Muscle of back (tissue), 3 donors: ENCODE measurements at regions not wholly inside any gene's neighbourhood (a gene's known extent, or its start where the extent isn't known, plus 50 kb on each side); places are given as distances from the start of the nearest gene placed in this dataset.
A peak's percentile ranks its signal among the peaks of the same experiment; 100 is the strongest.

Source experiments
- DNase-seq, 3 donors: peaks; one replicate each; pipeline versions ENCODE4 v3.0.0 to v3.0.0-alpha.2; 2013

DNA sequence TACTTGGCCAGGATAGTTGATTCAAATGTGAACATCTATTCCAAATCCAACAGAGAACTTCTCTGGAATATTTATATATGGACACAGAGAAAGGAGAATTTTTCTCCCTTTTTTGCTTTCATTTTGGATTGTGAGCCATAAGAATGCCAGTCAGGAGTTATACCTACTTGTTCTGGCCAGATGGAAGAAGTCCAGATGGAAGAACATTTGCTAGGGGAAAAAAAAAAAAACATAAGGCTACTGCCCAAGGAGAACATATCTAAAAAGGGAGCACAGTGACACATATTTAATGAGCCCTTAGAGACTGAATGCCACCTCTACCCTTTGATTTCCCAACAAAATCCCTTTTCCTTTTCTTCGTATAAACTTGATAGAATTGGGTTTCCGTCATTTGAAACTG is 61.7 kb upstream of the PPP2R2B start:
- no peak for DNase-seq

DNA sequence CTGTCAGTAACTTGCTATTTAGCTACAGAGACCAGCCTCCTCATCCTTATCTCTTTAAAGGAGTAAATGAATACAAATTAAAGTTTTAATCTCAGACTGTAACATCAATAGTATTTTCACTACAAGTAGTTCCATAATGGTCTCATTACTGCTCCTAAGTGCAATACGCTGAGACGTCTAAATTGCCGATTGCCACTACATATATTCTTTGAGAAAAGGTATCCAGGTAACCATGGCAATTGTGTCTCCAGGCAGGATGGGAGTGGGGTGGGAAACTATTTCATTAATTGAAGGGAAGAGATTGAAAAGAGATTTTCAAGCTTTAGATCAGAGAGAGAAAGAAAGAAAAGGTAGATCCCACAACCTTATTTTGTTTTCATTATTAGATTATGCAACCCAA is 65.5 kb upstream of the PPP2R2B start:
- DNase-seq = no peak

DNA sequence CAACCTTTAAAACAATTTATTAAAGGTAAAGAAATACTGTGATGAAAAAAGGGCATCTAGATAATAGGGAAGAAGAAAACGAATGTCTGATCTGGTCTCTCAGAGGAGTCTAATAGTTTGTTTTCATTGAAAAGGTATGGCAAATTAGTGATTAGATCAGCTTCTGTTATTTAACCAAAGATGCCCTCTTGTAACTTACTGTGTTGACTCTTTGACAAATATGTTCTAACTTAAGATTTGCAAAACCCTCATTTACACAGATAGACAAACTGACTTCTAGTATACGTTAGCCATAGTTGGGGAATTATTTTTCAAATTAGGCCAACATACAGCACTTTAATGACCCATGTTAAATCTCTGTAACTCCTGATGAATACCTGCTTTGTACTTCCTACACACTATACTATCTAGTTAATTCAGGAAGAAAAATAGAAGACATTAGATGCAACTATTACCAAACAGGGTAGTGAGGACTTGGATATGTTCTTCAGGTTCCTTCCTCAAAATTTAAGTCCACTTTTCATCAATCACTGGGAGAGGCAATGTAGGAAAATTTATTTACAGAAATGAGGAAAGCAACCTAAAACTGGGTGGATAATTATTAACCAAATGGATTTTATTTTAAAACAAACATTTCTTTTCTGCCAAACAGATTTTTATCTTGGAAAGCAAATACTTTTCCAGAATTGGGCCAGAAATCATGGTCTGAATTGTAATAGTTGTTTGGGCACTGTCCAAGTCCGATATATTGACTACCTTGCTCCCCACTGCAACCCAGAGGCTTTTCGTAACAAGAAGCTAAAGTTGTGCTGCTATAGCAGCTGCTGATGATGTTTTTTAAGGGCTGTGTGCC is 66.4 kb upstream of the PPP2R2B start:
- DNase-seq = peak in 1 of 3 donors; percentile 42

DNA sequence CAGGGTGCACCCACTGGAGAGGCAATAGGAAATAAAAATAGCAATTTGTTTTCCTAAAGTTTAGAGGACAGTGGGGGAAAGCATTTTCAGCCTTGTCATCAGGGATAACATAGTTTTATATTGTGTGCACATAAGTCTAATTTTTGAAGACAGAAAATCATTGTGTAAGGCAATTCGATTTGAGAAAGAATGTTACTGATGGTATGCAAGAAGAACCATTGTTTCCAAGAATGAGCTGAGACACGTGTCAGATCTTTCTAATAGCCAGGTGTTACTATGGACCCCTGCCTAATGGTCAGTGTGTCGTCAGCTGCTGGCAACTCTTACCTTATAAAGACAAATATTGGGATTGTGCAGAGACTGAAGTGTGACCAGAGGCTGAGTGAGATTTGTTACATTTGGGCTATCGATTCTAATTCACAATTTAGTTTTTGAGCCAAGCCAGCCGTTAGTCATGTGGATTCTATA is 67.1 kb upstream of the PPP2R2B start:
- DNase-seq = peak; percentile 36 to 75 (median 38)

DNA sequence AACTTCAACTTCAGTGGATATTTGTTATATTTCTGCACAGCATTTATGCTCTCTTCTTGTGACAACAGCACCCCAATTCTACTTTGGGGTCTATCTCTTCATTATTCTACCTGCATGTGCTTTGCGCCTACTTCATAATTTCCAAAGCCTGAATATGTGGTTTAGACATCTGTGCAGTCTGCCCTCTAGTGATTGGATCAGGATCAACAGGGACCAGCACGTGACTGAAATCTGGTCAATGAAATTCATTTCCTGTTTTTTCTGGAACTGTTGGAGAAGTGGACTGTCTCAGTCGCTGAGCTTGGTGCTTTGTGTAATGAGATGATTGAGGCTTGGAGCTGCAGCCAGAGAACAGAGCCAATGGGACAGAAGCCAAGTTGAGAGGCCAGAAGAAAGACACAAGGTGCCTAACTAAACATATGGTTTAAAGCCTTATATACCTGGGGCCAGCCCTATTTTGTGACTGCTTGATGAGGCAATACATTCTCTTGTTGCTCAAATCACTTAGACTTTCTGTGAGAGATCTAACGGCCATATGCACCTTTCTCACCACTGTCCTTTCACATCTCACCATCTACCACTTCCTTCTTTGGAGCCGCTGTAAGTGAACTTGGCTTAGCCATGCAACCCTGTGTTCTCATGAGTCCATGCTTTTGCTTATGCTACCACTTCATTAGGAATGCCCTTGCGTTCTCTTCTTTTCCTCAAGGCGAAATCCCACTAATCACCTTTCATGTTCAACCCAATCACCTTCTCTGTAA is 68.8 kb upstream of the PPP2R2B start:
- no peak for DNase-seq

DNA sequence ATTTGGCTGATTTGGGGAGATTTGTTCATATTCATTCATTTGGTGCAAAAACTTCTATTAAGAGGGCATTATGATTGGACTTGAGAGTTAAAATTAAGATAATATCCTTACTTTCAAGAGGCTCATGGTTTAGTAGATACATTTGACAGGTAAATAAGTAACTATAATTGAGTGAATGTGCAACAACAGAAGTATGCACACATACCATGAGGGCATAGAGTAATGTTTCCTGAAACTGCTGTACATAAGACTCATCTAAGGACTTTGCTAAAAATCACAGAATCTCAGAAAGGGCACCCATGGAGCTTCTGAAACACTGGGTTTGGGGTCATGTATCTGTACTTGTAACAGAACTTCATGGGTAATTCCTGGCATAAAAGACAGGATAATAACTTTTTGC is 70.1 kb upstream of the PPP2R2B start:
- no peak for DNase-seq

DNA sequence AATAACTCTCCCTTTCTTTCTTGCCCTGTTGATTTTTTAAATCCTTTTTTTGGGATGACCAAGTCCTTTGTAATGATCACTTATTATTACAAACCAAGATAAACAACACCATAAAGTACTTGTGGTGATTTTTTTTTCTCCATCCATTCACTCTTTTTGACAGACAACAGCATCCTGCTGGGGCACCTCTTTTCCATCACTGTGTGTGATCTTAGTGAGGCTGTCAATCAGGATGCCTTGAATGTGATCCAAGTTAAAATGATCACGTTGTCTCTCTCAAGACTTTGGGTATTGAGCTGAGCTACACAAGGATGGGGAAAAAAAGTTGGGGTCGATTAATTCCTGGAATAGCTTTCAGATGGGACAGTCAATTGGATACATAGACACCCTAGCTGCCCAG is 73.6 kb upstream of the PPP2R2B start:
- no peak for DNase-seq

DNA sequence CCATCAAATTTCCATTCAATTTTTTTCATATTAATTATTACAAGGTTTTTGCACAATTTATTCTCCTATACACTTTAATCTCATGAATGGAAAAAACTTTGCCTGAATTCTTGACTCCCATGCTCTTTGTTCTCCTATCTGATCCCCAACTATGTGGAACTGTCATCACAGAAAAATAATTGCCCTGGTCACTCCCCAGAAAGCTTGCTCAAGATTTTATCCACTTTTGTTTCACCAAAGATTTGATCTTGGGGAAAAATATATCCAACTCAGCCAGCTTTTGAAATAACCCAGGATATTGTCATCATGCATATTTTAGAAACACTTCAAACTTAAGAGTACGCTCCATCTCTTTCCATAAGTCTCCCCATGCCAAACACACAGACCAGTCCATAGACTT is 77.7 kb upstream of the PPP2R2B start:
- DNase-seq = no peak

DNA sequence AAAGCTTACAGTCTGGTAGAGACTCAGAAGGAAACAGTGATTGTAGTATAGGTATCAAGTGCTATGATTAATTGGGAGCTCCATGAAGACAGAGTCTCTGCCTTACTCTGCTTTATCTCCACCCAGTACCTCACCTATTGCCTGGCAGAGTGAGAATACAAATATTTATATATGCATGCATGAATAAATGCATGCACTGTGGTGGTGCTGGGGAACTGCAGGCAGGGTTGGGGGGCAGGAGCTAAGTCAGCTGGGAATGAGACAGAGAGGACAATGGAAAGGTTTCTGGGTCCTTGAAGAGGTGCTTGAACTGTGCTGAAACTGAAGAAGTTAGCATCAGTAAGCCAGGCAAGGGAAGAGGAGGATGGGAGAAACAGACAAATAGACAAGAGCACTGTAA is 80.8 kb upstream of the PPP2R2B start:
- no peak for DNase-seq

DNA sequence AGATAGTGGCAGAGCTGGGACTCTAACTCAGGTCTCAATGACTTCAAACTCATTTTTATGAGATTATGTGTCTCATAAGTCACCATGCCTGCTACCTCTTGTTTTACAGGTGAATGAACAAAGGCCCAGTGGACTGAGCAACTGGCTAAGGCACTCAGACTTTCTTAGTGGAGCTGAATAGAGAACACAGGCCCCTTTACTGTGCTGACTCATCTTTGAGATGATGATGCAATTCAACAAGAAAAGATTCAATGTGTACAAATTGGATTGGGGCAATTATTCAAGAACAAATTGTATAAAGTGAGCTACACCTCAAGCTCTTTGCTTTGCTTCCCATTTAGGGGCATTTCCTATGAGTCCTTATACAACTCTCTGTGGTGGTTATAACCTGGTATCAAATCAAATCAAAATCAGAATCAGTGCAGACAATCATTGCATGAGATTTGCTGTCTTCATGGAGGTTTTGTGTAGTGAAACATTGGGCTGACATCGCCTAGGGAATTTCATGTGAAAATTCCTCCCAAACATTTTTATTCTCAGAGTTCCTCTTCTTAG is 84.3 kb upstream of the PPP2R2B start:
- no peak for DNase-seq

DNA sequence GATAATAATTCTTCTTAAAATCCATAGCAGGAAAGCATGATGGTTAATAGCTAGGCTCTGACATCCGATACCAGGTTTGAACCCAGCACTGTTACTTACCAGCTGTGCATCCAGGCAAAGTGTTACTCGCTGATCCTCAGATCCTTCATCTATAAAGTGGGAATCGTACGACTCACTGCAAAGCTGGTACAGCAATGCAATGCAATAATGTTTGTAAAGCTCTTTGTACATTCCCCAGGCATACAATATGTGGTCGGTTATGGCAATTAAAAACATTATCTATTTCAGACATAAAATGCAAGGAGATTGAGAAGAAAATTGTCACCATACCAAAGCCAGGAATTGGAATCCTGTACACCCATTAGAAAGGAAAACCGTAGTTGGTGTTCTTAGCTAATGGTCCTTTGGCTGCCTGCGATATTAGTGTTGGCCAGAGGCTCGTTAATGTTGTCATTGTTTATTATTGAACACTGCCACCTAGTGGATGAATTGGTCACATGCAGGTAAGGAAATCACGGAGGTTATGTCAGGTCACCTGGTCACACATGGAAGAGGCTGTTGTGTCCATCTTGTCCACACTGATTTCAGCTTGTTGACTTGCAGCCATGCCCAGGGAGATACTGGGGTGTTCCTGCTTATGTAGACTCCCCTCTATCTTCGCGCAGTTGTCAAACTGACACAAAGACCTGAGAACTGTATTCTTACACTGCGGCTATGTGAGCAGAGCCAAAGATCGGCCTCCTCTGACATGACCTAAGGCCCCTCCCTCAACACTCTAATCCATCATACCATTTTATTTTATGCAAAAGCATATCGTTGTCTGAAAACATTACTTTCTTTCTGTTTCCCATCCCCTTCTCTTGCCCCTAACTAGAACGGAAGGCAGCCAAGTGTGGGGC is 87.5 kb upstream of the PPP2R2B start:
- peak; percentile 66 to 85 (median 81) for DNase-seq

DNA sequence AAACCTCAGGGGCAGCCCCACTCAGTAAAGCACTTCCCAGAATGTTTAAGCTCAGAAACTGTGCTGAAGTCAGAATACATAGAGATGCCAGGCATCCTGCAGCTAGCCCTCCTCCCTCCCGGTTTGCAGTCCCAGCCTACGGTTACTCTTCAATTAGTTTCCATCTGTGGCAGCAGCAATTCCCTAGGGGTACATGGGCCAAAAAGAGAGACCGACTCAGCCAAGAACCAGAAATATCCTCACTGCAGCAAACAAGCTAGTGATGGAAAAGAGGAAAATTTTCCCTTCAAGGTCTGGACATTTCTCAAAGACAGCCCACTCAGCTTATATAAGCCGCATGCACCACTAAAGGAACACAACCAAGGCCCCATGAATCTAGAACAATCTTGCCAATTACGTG is 89.1 kb upstream of the PPP2R2B start:
- DNase-seq = no peak

DNA sequence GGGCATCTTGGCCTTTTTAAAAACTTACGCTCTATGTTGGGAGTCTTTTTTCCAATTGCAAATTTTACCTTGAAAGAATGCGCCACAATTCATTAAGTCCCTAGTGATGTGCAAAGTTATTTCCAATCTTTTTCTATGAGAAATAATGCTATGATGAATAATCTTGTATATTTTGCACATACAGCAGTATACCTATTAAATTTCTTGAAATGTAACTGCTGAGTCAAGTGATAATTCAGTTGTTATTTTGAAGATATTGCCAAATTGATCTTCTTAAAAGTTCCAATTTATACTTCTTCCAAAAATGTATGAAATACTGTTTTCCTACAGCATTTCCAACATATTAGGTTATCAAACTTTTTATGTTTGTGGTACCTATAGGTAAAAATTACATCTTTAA is 92.8 kb upstream of the PPP2R2B start:
- DNase-seq = no peak

DNA sequence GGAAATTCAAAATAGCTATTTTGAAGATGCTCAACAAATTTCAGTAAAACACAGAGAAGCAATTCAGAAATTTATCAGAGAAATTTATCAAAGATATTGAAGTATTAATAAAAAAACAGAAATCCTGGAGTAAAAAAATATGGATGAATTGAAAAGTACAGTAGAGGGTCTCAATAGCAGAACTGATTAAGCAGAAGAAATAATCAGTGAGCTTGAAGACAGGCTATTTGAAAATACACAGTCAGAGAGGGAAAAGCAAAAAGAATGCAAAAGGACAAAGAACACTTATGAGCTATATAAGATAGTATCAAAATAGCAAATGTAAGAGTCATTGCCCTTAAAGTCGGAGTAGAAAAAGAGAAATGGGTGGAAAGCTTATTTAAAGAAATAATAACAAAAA is 107.9 kb upstream of the PPP2R2B start:
- no peak for DNase-seq

DNA sequence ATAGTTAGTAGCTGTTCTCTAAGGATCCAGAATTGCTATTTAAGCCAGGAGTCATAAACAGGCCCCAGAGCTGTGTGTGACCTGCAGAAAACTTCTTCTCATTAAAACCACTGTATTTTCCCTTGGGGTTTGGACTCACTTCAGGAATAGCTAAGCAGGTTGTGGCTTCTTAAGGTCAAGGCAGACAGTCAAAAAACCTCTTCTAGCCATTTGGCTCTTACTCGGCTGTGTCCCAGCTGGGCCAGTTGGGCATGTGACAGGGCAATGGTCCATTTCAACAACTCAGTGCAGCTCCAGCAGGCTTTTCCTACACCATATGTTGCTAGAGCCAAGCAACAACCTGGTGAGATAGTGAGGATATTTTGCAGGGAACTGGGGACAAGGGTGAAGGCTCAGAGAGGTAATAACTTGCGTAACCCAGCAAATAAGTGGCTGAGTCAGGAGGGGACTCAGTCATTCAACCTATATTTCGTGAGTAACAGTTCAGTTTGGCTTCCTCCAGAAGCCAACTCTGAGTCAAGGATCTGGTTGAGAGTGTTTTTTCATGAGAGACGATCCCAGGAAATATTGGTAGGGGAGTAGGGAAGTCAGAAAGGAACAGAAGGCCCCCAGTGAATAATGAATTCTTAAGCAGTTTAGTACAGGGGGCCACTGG is 115.4 kb upstream of the PPP2R2B start:
- DNase-seq = no peak

DNA sequence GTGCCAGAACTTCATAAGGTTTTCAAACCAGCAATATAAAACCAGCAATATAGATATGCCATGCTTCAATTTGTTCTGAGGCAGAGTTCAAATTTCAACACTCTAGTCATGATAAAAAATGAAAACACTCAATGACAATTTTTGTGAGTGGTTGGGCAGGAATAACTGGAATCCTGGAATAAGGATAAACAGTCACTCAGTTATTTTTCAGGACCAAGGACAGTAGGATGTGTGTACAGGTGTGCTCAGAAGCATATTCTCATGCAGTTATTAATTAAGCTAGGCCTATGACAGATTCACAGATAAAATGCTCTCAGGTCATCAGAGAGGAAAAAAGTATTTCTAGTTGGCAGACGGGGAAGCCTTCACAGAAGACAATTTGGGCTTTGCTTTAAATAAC is 117.3 kb upstream of the PPP2R2B start:
- DNase-seq = no peak

DNA sequence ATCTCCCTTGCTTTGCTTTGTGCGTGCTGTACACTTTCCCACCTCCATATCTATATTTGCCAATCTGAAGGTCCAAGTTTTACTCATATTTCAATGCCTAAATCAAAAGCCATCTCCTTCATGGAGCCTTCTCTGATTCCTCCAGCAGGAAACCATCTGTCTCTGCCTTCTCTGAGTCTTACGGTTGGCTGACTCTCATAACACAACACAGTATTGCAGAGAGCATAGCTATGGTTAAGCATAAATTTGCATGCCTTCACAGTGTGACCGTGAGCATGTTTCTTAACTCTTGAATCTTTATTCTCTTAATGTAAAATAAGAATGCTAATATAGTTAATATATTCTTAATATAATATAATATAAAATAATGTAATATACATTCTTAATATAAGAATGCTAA is 136.8 kb upstream of the PPP2R2B start:
- DNase-seq = no peak

DNA sequence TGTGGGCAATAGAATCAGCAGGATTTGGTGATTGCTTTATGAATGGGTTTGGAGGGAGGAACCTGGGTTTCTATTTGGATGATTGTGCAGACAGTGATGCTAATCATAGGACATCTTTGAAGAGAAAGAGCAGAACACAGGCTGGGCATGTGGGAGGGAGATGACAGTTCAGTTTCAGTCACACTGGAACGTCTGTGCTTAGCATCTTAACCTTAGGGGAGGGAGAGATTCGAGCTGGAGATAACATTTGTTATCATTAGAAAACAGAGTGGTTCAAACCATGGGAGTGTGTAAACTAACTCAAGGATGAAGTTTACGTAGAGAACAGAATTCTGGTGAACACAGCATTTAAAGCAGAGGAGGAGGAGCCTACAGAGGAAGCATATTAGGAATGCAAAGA is 138.6 kb upstream of the PPP2R2B start:
- DNase-seq = no peak

DNA sequence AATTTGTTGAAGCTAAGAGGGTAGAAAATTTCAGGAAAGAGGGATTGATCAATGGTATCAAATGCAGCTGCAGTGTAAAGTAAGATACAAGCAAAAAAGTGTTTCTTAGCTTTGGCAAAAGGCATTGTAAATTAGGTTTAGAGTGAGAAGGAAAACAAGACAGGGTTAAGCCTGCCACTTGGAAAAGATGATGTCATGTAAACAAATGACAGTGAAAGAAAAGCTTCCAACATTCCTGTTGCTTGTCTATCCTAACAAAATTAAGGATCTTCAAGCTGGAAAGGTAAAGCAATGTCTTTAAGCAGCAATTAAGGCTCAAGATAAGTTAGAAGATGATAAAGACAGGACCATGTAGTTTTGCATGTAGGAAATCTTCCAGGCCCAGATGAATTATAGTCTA is 139.1 kb upstream of the PPP2R2B start:
- DNase-seq = no peak

DNA sequence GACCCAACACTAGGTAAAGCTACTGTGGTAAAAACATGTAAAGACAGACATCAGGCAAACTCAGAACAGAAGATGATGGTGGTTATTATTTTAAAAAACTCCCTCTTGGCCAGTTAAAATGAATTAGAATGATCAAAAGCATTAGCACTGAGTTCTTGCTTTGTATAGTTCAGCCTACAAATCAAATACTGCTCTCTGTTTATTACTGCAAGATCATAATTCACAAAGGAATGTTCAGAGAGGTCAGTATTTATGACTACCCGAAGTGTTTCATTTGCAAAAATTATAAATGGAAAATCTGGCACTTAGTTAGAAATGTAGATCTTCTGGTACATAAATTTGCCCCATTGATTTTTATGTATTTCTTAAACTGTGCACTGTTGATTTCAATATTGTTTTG is 140.3 kb upstream of the PPP2R2B start:
- no peak for DNase-seq

DNA sequence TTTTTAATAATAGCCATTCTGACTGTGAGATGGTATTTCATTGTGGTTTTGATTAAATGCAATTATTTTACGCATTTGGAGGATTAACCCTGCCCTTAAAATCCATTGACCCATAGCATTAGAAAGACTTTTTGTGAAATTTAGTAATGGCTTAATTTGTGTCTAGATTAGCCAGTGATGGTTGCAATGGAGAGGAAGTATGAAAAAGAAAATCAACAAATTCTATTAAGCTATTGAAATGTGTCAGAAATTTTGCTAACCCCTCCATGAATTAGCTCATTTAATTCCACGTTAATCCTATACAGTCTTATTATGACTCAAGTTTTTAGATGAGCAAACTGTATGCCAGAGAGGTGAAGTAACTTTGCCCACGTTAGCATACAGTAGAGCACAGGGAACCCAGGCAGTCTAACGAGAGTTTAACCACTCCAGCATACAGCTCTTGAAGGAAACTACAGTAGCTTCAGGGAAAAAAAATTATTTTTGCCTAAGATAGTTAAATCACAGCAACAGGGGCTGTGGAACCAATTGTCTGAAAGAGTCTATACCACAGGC is 158.2 kb upstream of the PPP2R2B start:
- no peak for DNase-seq
